ENCODE measurements at regions not wholly inside any gene's neighbourhood (a gene's known extent, or its start where the extent isn't known, plus 50 kb on each side); places are given as distances from the start of the nearest gene placed in this dataset.

- no peak for DNase-seq (ENCODE audit: low spot score)
- no peak for TF ChIP-seq CTCF (IDR thresholded peaks at IDR 0.05; ENCODE audit: extremely low read depth, missing control alignments)
Observed at GRCh38 chr6:1020837-1021236, 291.1 kb upstream of the FOXQ1 start.

GRCh38 chr6:1020133-1020532, 291.8 kb upstream of the FOXQ1 start:
- no peak for DNase-seq (ENCODE audit: low spot score)
- no peak for TF ChIP-seq CTCF (IDR thresholded peaks at IDR 0.05; ENCODE audit: extremely low read depth, missing control alignments)

GRCh38 chr6:1018041-1018440, 293.9 kb upstream of the FOXQ1 start:
- no peak for TF ChIP-seq CTCF (IDR thresholded peaks at IDR 0.05; ENCODE audit: extremely low read depth, missing control alignments)
- DNase-seq (ENCODE audit: low spot score), result no peak

GRCh38 chr6:1016329-1017302, 295.3 kb upstream of the FOXQ1 start:
- TF ChIP-seq CTCF (IDR thresholded peaks at IDR 0.05; ENCODE audit: extremely low read depth, missing control alignments), result no peak
- no peak for DNase-seq (ENCODE audit: low spot score)

- no peak for DNase-seq (ENCODE audit: low spot score)
- no peak for TF ChIP-seq CTCF (IDR thresholded peaks at IDR 0.05; ENCODE audit: extremely low read depth, missing control alignments)
Observed at GRCh38 chr6:1015825-1016224, 296.1 kb upstream of the FOXQ1 start.

DNA sequence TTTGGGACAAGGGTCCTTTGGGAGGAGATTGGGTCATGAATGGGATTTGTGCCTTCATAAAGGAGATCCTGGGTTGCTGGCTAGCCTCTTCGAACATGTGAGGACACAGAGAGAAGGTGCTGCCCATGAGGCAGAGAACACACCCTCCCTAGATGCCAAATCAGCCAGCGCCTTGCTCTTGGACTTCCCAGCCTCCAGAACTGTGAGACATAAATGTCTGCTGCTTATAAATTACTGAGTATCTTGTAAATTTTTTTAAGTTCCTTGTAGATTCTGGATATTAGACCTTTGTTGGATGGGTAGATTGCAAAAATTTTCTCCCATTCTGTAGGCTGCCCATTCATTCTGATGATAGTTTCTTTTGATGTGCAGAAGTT, 297.5 kb upstream of the FOXQ1 start:
- TF ChIP-seq CTCF (IDR thresholded peaks at IDR 0.05; ENCODE audit: extremely low read depth, missing control alignments), result no peak

DNA sequence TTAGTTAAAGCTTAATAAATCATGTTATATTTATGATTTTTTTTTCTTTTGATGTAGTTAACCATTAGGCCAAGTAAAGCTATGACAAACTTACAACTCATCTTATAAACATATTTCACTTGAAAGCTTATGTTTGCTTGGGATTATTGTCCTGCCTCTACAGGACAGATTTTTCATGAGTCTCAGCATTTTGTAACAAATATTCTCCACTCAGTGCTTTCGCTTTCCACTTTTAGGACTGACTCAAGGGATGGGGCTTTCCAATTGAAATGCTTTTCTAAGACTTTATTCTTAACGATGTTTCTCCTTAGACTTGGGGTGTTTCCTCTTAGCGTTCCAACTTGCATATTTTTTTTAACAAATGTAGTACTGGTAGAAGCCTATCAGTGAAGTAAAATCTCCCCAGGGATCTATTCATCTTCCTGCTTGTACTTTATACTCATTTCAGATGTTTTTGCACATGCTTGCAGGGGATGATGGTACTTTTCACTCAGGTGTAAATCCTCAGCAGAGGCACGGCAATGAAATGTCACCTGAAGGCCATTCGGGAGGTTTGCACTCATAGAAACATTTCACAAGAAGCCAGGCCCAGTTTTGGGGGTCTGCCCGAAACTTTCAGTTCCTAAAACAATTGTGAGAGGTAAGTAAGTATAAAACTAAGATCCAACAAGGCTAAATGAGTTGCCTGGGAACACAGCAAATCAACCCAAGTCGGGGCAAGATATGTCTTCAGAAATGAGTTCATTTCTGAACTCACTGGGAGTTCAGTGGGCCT, 298.1 kb upstream of the FOXQ1 start:
- no peak for TF ChIP-seq CTCF (IDR thresholded peaks at IDR 0.05; ENCODE audit: extremely low read depth, missing control alignments)
- DNase-seq (ENCODE audit: low spot score), result no peak

More for the DNA sequence above, 297.5 kb upstream of the FOXQ1 start:
- no peak for DNase-seq (ENCODE audit: low spot score)

Measured in GM20000 (cell line).